ENCODE measurements at regions not wholly inside any gene's neighbourhood (a gene's known extent, or its start where the extent isn't known, plus 50 kb on each side); places are given as distances from the start of the nearest gene placed in this dataset.

DNA sequence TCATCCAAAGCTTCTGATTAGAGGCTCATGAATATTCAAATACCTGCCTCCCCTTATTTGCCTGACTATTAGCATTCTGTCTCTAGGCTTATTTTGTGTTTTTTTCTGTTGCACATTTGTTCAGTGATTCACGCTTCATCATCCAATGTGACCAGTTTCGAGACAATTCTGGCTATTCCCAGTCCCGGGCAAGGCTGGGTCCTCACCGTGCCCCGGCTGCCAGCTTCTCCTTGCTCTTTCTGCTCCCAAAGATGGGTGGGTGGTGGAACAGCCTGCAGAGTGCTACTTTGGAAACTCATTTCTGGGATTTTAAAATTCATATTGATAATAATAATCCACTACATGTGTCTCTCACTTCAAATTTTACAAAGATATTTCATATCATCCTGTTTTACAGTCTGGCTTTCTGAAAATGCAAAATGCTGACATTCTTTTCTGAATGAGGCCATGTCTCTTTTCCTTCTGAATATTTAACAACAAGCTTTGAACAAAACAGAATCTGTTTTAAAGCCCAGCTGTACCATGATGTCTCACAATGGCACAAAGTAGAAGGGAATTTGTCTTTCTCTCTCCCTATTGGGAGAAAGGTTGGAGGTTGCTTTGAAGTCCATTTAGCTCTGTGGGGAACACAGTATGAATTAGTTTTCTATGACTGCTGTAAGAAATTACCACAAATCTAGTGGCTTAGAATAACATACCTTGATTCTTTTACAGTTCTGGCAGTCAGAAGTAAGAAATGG, 116.9 kb upstream of the CDH13 start:
- no peak overlapping the region for H3K4me3 ChIP-seq
- no peaks in the 10 kb centered on the region for H3K4me1 ChIP-seq (replicated peaks; ENCODE audit: insufficient read depth)
- H3K36me3 ChIP-seq (ENCODE audit: low read depth), result no peaks in the 10 kb centered on the region
- DNase-seq, result no peak
- H3K9me3 ChIP-seq (ENCODE audit: insufficient read depth, low read depth), result no peaks in the 10 kb centered on the region
- no peaks in the 10 kb centered on the region for H3K79me2 ChIP-seq (ENCODE audit: low read depth)
- BruUV-seq (replicated peaks), result no TSS peak
- H4K20me1 ChIP-seq (ENCODE audit: insufficient read depth), result no peaks in the 10 kb centered on the region
- H2AFZ ChIP-seq, result no peak overlapping the region
- intact Hi-C loops (cut with micrococcal nuclease; ENCODE audit: unreplicated experiment), result no loop called here
- H3K4me2 ChIP-seq, result no peak overlapping the region
- H3K27ac ChIP-seq, result no peak overlapping the region
- TF ChIP-seq, protein P1, sequence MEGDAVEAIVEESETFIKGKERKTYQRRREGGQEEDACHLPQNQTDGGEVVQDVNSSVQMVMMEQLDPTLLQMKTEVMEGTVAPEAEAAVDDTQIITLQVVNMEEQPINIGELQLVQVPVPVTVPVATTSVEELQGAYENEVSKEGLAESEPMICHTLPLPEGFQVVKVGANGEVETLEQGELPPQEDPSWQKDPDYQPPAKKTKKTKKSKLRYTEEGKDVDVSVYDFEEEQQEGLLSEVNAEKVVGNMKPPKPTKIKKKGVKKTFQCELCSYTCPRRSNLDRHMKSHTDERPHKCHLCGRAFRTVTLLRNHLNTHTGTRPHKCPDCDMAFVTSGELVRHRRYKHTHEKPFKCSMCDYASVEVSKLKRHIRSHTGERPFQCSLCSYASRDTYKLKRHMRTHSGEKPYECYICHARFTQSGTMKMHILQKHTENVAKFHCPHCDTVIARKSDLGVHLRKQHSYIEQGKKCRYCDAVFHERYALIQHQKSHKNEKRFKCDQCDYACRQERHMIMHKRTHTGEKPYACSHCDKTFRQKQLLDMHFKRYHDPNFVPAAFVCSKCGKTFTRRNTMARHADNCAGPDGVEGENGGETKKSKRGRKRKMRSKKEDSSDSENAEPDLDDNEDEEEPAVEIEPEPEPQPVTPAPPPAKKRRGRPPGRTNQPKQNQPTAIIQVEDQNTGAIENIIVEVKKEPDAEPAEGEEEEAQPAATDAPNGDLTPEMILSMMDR (conservative IDR thresholded peaks at IDR 0.05), result no peak
- TF ChIP-seq EZH2 (IDR thresholded peaks at IDR 0.05; ENCODE audit: low read depth), result no peak
- peaks cover 24% of the 10 kb centered on the region; the same call in 1 of the 2 replicates for H3K27me3 ChIP-seq (ENCODE audit: insufficient read depth, low read depth)
- H3K9me2 ChIP-seq (ENCODE audit: insufficient read depth), result no peaks in the 10 kb centered on the region
- CTCF ChIA-PET, result no interaction called here
- POLR2A ChIA-PET (ENCODE audit: unreplicated experiment), result no interaction called here
- H3F3A ChIP-seq (ENCODE audit: insufficient read depth, low read depth), result no peaks in the 10 kb centered on the region

DNA sequence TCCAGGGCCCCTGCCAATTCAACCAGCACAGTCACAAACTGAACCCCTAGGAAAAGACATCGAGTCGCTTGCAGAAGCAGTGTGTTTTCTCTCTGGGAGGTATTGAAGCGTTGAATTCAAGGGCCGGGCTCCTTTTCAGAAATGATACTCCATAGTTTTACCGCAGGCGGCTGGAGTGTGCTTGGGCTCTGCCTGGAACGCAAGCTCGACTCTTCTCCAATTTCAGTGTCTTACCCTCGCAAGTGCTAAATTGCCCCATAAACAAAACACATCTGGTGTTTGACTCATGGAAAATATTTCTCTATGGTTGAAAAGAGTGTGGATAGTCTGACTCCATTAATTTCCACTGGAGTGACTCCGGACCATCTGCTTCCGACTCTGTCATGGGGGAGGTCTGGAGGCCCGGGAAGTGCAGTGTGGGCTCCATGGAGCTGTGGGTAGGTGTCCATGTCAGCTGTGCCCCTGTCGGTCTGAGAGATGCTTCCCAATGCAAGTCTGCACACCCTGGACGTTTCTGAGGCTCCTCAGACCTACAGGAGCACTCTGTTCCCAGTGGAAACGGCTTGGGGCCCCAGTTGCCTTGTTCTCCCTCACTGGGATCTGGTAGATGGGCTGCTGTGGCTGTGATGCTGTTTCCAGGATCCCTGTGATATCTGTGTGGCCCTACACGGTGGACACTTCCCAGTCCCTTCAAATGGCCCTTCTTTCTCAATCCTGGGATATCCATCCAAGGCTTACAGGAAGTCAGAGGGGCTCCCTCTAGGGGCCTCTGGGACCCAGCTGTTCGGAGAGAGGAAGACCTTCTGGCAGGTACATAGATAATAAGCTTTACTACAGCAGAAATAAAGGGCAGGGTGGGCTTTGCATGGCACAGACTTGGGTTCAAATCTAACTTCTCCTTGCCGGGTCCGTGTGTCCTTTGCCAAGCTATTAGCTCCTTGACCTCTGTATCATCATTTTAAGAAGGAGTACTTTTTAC, 119.8 kb upstream of the CDH13 start:
- Histone ChIP-seq H2AFZ (no peak overlapping the region), H3K9me2 (ENCODE audit: insufficient read depth) (no peaks in the 10 kb centered on the region), H3K4me1 (replicated peaks; ENCODE audit: insufficient read depth) (no peaks in the 10 kb centered on the region), H3K27ac (no peak overlapping the region), H3K27me3 (ENCODE audit: insufficient read depth, low read depth) (peaks cover 29% of the 10 kb centered on the region; the same call in 1 of the 2 replicates), H3K79me2 (ENCODE audit: low read depth) (no peaks in the 10 kb centered on the region), H4K20me1 (ENCODE audit: insufficient read depth) (no peaks in the 10 kb centered on the region), H3K36me3 (ENCODE audit: low read depth) (no peaks in the 10 kb centered on the region), H3F3A (ENCODE audit: insufficient read depth, low read depth) (no peaks in the 10 kb centered on the region), H3K4me2 (no peak overlapping the region), H3K4me3 (no peak overlapping the region), H3K9me3 (ENCODE audit: insufficient read depth, low read depth) (no peaks in the 10 kb centered on the region)
- intact Hi-C loops (cut with micrococcal nuclease; ENCODE audit: unreplicated experiment), result no loop called here
- no peak for DNase-seq
- CTCF ChIA-PET, result no interaction called here
- TF ChIP-seq EZH2 (IDR thresholded peaks at IDR 0.05; ENCODE audit: low read depth), result no peak
- TF ChIP-seq, protein P1 (conservative IDR thresholded peaks at IDR 0.05), result no peak
- no TSS peak for BruUV-seq (replicated peaks)
- POLR2A ChIA-PET (ENCODE audit: unreplicated experiment), result no interaction called here

DNA sequence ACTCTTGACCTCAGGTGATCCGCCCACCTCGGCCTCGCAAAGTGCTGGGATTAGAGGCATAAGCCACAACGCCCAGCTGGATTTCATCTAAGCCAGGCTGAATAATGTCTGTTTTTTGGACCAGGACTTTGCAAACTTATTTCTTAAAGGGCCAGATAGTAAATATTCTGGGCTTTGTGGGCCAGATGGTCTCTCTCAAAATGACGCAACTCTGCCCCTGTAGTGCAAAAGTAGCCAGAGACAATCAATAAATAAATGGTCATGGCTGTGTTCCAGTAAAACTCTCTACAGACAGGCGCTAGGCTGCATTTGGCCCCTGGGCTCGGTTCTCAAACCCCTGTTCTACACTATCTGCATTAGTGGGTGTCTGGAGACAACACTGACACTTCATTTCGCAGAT, 121.9 kb upstream of the CDH13 start:
- Histone ChIP-seq H3K4me2 (no peak overlapping the region), H3K9me3 (ENCODE audit: insufficient read depth, low read depth) (no peaks in the 10 kb centered on the region), H3F3A (ENCODE audit: insufficient read depth, low read depth) (no peaks in the 10 kb centered on the region), H3K36me3 (ENCODE audit: low read depth) (no peaks in the 10 kb centered on the region), H3K4me1 (replicated peaks; ENCODE audit: insufficient read depth) (no peaks in the 10 kb centered on the region), H2AFZ (no peak overlapping the region), H3K4me3 (no peak overlapping the region), H4K20me1 (ENCODE audit: insufficient read depth) (no peaks in the 10 kb centered on the region), H3K9me2 (ENCODE audit: insufficient read depth) (no peaks in the 10 kb centered on the region), H3K79me2 (ENCODE audit: low read depth) (no peaks in the 10 kb centered on the region), H3K27ac (no peak overlapping the region), H3K27me3 (ENCODE audit: insufficient read depth, low read depth) (peaks cover 31% of the 10 kb centered on the region; the same call in 1 of the 2 replicates)
- TF ChIP-seq, protein P1 (conservative IDR thresholded peaks at IDR 0.05), result no peak
- TF ChIP-seq EZH2 (IDR thresholded peaks at IDR 0.05; ENCODE audit: low read depth), result no peak
- CTCF ChIA-PET, result no interaction called here
- no peak for DNase-seq
- BruUV-seq (replicated peaks), result no TSS peak
- intact Hi-C loops (cut with micrococcal nuclease; ENCODE audit: unreplicated experiment), result no loop called here
- POLR2A ChIA-PET (ENCODE audit: unreplicated experiment), result no interaction called here

Data from PC-9 (cell line).